ENCODE measurements at regions not wholly inside any gene's neighbourhood (a gene's known extent, or its start where the extent isn't known, plus 50 kb on each side); places are given as distances from the start of the nearest gene placed in this dataset.

DNA sequence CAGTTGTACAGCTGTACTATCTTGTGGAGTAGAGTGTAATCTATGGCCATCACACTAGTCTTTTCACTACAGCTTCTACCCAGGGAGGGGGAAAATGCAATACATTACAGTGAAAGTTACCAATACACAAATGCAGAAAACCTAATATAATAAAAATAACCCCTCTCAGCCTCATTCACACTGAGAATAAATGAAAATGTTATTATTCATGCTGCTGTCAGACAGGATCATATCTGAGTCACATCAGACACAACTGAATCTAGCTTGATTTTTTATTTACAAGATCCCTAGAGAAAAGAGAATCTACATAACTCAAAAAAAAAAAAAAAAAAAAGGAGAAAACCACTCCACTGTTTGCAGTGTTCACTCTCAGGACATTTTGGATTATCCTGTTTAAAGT, 293.9 kb upstream of the ESRRG start:
- no peak for TF ChIP-seq YY1 (IDR thresholded peaks at IDR 0.05; ENCODE audit: low read depth)
- no peak for TF ChIP-seq TAF1 (IDR thresholded peaks at IDR 0.05; ENCODE audit: low read depth)
- TF ChIP-seq FOXM1 (IDR thresholded peaks at IDR 0.05; ENCODE audit: borderline replicate concordance, low read depth) = no peak
- no peak for TF ChIP-seq ZBTB7A (IDR thresholded peaks at IDR 0.05; ENCODE audit: low read depth)
- TF ChIP-seq CREB1 (IDR thresholded peaks at IDR 0.05; ENCODE audit: low read depth) = no peak
- TF ChIP-seq TEAD4 (IDR thresholded peaks at IDR 0.05) = no peak
- TF ChIP-seq, protein P1, sequence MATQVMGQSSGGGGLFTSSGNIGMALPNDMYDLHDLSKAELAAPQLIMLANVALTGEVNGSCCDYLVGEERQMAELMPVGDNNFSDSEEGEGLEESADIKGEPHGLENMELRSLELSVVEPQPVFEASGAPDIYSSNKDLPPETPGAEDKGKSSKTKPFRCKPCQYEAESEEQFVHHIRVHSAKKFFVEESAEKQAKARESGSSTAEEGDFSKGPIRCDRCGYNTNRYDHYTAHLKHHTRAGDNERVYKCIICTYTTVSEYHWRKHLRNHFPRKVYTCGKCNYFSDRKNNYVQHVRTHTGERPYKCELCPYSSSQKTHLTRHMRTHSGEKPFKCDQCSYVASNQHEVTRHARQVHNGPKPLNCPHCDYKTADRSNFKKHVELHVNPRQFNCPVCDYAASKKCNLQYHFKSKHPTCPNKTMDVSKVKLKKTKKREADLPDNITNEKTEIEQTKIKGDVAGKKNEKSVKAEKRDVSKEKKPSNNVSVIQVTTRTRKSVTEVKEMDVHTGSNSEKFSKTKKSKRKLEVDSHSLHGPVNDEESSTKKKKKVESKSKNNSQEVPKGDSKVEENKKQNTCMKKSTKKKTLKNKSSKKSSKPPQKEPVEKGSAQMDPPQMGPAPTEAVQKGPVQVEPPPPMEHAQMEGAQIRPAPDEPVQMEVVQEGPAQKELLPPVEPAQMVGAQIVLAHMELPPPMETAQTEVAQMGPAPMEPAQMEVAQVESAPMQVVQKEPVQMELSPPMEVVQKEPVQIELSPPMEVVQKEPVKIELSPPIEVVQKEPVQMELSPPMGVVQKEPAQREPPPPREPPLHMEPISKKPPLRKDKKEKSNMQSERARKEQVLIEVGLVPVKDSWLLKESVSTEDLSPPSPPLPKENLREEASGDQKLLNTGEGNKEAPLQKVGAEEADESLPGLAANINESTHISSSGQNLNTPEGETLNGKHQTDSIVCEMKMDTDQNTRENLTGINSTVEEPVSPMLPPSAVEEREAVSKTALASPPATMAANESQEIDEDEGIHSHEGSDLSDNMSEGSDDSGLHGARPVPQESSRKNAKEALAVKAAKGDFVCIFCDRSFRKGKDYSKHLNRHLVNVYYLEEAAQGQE (IDR thresholded peaks at IDR 0.05; ENCODE audit: low read depth) = no peak

DNA sequence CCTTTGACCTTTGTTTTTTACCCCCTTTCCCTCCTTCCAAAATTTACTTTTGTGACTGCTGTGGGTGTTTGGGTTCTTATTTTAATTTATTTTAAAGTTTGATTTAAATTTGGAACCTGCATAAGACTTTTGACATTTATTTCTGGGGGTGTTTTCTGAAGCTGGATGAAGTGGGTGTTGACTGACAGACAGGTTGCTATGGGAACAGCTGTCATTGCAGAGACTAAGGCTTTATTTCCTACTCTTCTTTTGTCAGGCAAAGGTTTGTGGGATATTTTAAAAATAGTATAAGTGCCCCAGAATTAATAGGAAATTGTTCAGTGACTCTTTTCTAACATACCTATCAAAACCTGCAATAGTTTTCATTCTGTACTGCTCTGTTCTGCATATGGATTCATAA, 290.8 kb upstream of the ESRRG start:
- TF ChIP-seq, protein P2, sequence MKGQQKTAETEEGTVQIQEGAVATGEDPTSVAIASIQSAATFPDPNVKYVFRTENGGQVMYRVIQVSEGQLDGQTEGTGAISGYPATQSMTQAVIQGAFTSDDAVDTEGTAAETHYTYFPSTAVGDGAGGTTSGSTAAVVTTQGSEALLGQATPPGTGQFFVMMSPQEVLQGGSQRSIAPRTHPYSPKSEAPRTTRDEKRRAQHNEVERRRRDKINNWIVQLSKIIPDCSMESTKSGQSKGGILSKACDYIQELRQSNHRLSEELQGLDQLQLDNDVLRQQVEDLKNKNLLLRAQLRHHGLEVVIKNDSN (IDR thresholded peaks at IDR 0.05) = no peak
- TF ChIP-seq, protein P3, sequence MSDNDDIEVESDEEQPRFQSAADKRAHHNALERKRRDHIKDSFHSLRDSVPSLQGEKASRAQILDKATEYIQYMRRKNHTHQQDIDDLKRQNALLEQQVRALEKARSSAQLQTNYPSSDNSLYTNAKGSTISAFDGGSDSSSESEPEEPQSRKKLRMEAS (IDR thresholded peaks at IDR 0.05) = no peak
- TF ChIP-seq TAF1 (IDR thresholded peaks at IDR 0.05; ENCODE audit: low read depth) = no peak
- TF ChIP-seq TEAD4 (IDR thresholded peaks at IDR 0.05) = no peak
- no peak for TF ChIP-seq TCF12 (IDR thresholded peaks at IDR 0.05; ENCODE audit: low read depth)
- TF ChIP-seq EP300 (IDR thresholded peaks at IDR 0.05; ENCODE audit: borderline replicate concordance) = no peak
- no peak for TF ChIP-seq CREB1 (IDR thresholded peaks at IDR 0.05; ENCODE audit: low read depth)
- no peak for TF ChIP-seq ZBTB7A (IDR thresholded peaks at IDR 0.05; ENCODE audit: low read depth)
- TF ChIP-seq RAD21 (IDR thresholded peaks at IDR 0.05; ENCODE audit: low read depth) = no peak
- no peak for TF ChIP-seq CEBPB (IDR thresholded peaks at IDR 0.05)
- TF ChIP-seq YY1 (IDR thresholded peaks at IDR 0.05; ENCODE audit: low read depth) = no peak

DNA sequence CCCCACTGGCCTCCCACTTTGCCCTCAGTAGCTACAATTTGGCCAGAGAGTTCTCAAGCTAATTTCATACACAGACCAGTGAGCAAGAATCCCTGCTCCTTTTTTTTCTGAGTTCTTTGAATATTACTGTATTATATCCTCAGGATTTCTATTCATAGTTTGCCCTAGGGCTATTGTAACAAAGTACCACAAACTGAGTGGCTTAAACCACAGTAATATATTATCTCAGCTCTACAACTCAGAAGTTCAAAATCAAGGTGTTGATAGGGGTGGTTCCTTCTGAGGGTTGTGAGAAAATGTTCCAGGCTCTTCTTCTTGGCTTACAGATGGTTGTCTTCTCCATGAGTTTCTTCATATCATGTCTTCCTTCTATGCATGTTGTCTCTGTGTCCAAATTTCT, 289.4 kb upstream of the ESRRG start:
- TF ChIP-seq TEAD4 (IDR thresholded peaks at IDR 0.05) (no peak), YY1 (IDR thresholded peaks at IDR 0.05; ENCODE audit: low read depth) (no peak), CREB1 (IDR thresholded peaks at IDR 0.05; ENCODE audit: low read depth) (no peak), TAF1 (IDR thresholded peaks at IDR 0.05; ENCODE audit: low read depth) (no peak), TCF12 (IDR thresholded peaks at IDR 0.05; ENCODE audit: low read depth) (no peak), CEBPB (IDR thresholded peaks at IDR 0.05) (no peak), NFIC (IDR thresholded peaks at IDR 0.05) (no peak), ZBTB7A (IDR thresholded peaks at IDR 0.05; ENCODE audit: low read depth) (no peak), EGR1 (IDR thresholded peaks at IDR 0.05) (no peak), FOXM1 (IDR thresholded peaks at IDR 0.05; ENCODE audit: borderline replicate concordance, low read depth) (no peak), RAD21 (IDR thresholded peaks at IDR 0.05; ENCODE audit: low read depth) (no peak)
- TF ChIP-seq, protein P3 (IDR thresholded peaks at IDR 0.05) = no peak
- TF ChIP-seq, protein P1 (IDR thresholded peaks at IDR 0.05; ENCODE audit: low read depth) = no peak

DNA sequence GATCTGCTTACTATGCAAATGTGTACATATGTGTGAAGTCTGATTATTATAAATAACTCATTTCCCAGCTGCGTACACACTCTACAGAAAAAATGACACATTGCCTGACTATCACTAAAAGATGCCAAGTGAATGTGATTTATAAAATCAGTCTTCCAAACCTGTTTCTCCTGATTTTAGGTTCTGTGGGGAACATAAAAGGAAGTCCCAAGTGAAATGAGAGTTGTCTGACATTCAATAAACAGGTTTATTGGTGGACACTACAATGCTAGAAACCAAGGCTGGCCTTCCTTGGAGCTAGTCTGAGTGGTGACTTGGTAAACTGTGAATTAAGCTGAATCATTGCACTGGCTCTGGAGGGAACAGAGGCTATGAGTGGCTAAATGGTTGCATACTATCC, 287.9 kb upstream of the ESRRG start:
- TF ChIP-seq RAD21 (IDR thresholded peaks at IDR 0.05; ENCODE audit: low read depth) (no peak), EP300 (IDR thresholded peaks at IDR 0.05; ENCODE audit: borderline replicate concordance) (no peak), CREB1 (IDR thresholded peaks at IDR 0.05; ENCODE audit: low read depth) (no peak), TCF12 (IDR thresholded peaks at IDR 0.05; ENCODE audit: low read depth) (no peak), CEBPB (IDR thresholded peaks at IDR 0.05) (no peak), EGR1 (IDR thresholded peaks at IDR 0.05) (no peak)
- TF ChIP-seq, protein P3 (IDR thresholded peaks at IDR 0.05) = no peak

DNA sequence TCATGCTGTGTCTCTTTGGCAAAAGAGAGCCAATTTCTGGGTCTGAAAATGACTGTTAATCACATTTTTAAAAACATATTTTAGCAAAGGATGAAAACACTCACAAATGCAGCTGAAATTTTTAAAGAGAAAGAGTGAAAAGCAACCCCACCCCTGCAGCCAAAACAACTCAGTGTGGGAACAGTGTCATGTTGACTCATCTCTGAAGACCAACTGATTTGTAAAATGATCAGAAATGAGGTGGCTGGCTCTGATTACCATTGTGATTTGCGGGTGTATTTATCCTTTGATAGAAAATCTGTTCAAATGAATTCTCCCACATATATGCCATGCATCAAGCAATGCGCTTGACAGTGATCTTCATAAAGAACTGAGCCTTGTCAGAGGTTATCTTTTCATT, 287.0 kb upstream of the ESRRG start:
- TF ChIP-seq CEBPB (IDR thresholded peaks at IDR 0.05) (no peak), ZBTB7A (IDR thresholded peaks at IDR 0.05; ENCODE audit: low read depth) (no peak), TEAD4 (IDR thresholded peaks at IDR 0.05) (no peak), YY1 (IDR thresholded peaks at IDR 0.05; ENCODE audit: low read depth) (no peak), EGR1 (IDR thresholded peaks at IDR 0.05) (no peak), NFIC (IDR thresholded peaks at IDR 0.05) (no peak), TAF1 (IDR thresholded peaks at IDR 0.05; ENCODE audit: low read depth) (no peak), RAD21 (IDR thresholded peaks at IDR 0.05; ENCODE audit: low read depth) (no peak), TCF12 (IDR thresholded peaks at IDR 0.05; ENCODE audit: low read depth) (no peak), EP300 (IDR thresholded peaks at IDR 0.05; ENCODE audit: borderline replicate concordance) (no peak), CREB1 (IDR thresholded peaks at IDR 0.05; ENCODE audit: low read depth) (no peak), FOXM1 (IDR thresholded peaks at IDR 0.05; ENCODE audit: borderline replicate concordance, low read depth) (no peak)
- TF ChIP-seq, protein P2 (IDR thresholded peaks at IDR 0.05) = no peak
- TF ChIP-seq, protein P1 (IDR thresholded peaks at IDR 0.05; ENCODE audit: low read depth) = no peak
- TF ChIP-seq, protein P3 (IDR thresholded peaks at IDR 0.05) = no peak
